K562 (cell line): ENCODE measurements at regions not wholly inside any gene's neighbourhood (a gene's known extent, or its start where the extent isn't known, plus 50 kb on each side); places are given as distances from the start of the nearest gene placed in this dataset.
"Not testable (repeated sequence)": the region's sequence is repeated elsewhere in the genome, so short reads cannot be mapped to it uniquely, and the experiment has no call there.

ENCODE experiments used
- ATAC-seq: fragments of 200-7000 bp; cut with Tn5 transposase; 3 replicates; pipeline ENCODE4 v1.9.1; 2020; ENCODE audit warnings: moderate library complexity
- BruUV-seq: library from RNA; stranded (reverse); fragments of 400-500 nt; replicated peaks from 2 replicates; lab custom pipeline; 2021; lab: Mats Ljungman, UMichigan
- CTCF ChIA-PET: fragments of 300-600 bp; formaldehyde crosslinking; extraction: SDS; loops from one replicate; lab custom pipeline; 2021; ENCODE audit warnings: low intra/inter-chr PET ratio; lab: Yijun Ruan, JAX
- POLR2A ChIA-PET: fragments of 300-600, 350-650 bp; sonication (Branson Sonifier 250); formaldehyde crosslinking; extraction: SDS; loops from one replicate; lab custom pipeline; 2021; ENCODE audit warnings: antibody characterized with exemption, inconsistent platforms; lab: Yijun Ruan, JAX
- DNase-seq, 4 experiments: peaks; one replicate each; pipeline versions ENCODE4 v3.0.0 to v3.0.0-alpha.2; 2011 to 2018; ENCODE audit warnings: low spot score in 3 of 4, mixed read lengths in 3 of 4; ENCODE audit errors: extremely low read depth in 1 of 4
- FAIRE-seq: peaks from 2 replicates; lab custom pipeline; 2011; peaks lifted over from hg19 to GRCh38; lab: Jason Lieb, UNC
- H2AFZ ChIP-seq: 2 replicates; pipeline ENCODE4 v1.6.0; 2011; ENCODE audit warnings: low read depth, low read length, control low read depth, inconsistent platforms
- H3K27ac ChIP-seq: fragments of 200-600 bp; 3 replicates; pipeline ENCODE4 v1.8.0; 2011; ENCODE audit warnings: low read depth, mild to moderate bottlenecking, control low read depth, inconsistent platforms, low read length, moderate library complexity, mixed read lengths; ENCODE audit errors: extremely low read depth
- H3K27me3 ChIP-seq, 2 experiments: fragments of 300-600 bp in 1 of 2; 2 replicates in 1 of 2; 3 replicates in 1 of 2; pipeline versions ENCODE4 v1.6.0 to v1.8.0; 2011; ENCODE audit warnings: inconsistent platforms in 2 of 2, low read length in 2 of 2, mild to moderate bottlenecking in 1 of 2, mixed read lengths in 1 of 2, moderate library complexity in 1 of 2; ENCODE audit not compliant: control insufficient read depth in 2 of 2, insufficient read depth in 2 of 2
- H3K36me3 ChIP-seq: fragments of 300-600 bp; 3 replicates; pipeline ENCODE4 v1.8.0; 2011; ENCODE audit warnings: mild to moderate bottlenecking, low read length, inconsistent platforms; ENCODE audit not compliant: control insufficient read depth, insufficient read depth
- H3K4me1 ChIP-seq, 2 experiments: fragments of 200-600 bp in 1 of 2; replicated peaks in 1 of 2; 2 replicates in 1 of 2; 3 replicates in 1 of 2; pipeline versions ENCODE4 v1.5.1 to v1.8.0; 2011; ENCODE audit warnings: inconsistent platforms in 2 of 2, low read length in 2 of 2, mild to moderate bottlenecking in 1 of 2, mixed read lengths in 1 of 2, moderate library complexity in 1 of 2; ENCODE audit not compliant: control insufficient read depth in 2 of 2, insufficient read depth in 2 of 2
- H3K4me2 ChIP-seq: 2 replicates; pipeline ENCODE4 v1.6.1; 2011; ENCODE audit warnings: low read length, control low read depth, inconsistent platforms, mixed read lengths; ENCODE audit not compliant: insufficient read depth
- H3K4me3 ChIP-seq: fragments of 200-600 bp; sonication (generic), shearing (Covaris generic); 2 replicates; pipeline ENCODE4 v1.5.1; 2016; ENCODE audit warnings: control low read depth, inconsistent platforms
- H3K79me2 ChIP-seq: fragments of 200-600 bp; 3 replicates; pipeline ENCODE4 v1.8.0; 2011; ENCODE audit warnings: low read length, inconsistent platforms; ENCODE audit not compliant: control insufficient read depth, insufficient read depth
- H3K9ac ChIP-seq, 2 experiments: 2 replicates each; pipeline versions ENCODE4 v1.6.0 to v1.6.1; 2011; ENCODE audit warnings: low read depth in 2 of 2, low read length in 2 of 2, control low read depth in 1 of 2, inconsistent platforms in 1 of 2, mild to moderate bottlenecking in 1 of 2, mixed read lengths in 1 of 2; ENCODE audit not compliant: insufficient read depth in 1 of 2
- H3K9me1 ChIP-seq: one replicate; pipeline ENCODE4 v1.6.0; 2011; ENCODE audit warnings: inconsistent platforms, mild to moderate bottlenecking, low read length, moderate library complexity; ENCODE audit not compliant: control insufficient read depth, insufficient read depth
- H3K9me3 ChIP-seq: replicated peaks from 2 replicates; pipeline ENCODE4 v1.5.1; 2011; ENCODE audit warnings: low read depth, low read length, inconsistent platforms; ENCODE audit not compliant: control insufficient read depth, insufficient read depth
- H4K20me1 ChIP-seq: replicated peaks from 2 replicates; pipeline ENCODE4 v1.6.1; 2011; ENCODE audit warnings: low read length, inconsistent platforms, mixed read lengths; ENCODE audit not compliant: control insufficient read depth, insufficient read depth
- BMI1 ChIP-seq: fragments of 150-350 bp; IDR thresholded peaks from 2 replicates; pipeline ENCODE4 v1.6.1; 2014; ENCODE audit warnings: low read length
- CBFA2T2 ChIP-seq: fragments of 450-650 bp; conservative IDR thresholded peaks from 2 replicates; pipeline ENCODE4 v1.6.1; 2017; ENCODE audit warnings: mild to moderate bottlenecking
- RAD51 ChIP-seq: fragments of 450-650 bp; IDR thresholded peaks from 2 replicates; pipeline ENCODE4 v1.7.1; 2016; ENCODE audit warnings: low read depth, mild to moderate bottlenecking, borderline replicate concordance
- TFE3 ChIP-seq: fragments of 450-650 bp; formaldehyde crosslinking; IDR thresholded peaks from 2 replicates; pipeline ENCODE4 v1.4.0; 2020; ENCODE audit warnings: mild to moderate bottlenecking, mixed read lengths
- USF2 ChIP-seq: sonication (generic); formaldehyde crosslinking; IDR thresholded peaks from 2 replicates; pipeline ENCODE4 v1.5.0; 2020; ENCODE audit warnings: missing genetic modification reagents
- WGBS: fragments of 100-300 bp; shearing (Covaris generic); methylation state at CpG from one replicate; pipeline ENCODE4 v1.1.6; 2016; ENCODE audit warnings: low coverage, mixed read lengths; ENCODE audit not compliant: insufficient coverage; ENCODE audit errors: missing lambda C conversion rate; 5-methylcytosine and 5-hydroxymethylcytosine counted together
- in situ Hi-C: fragments of 300-500 bp; cut with MboI; formaldehyde crosslinking; loops from 4 replicates; pipeline ENCODE4 v1.15.0; 2018; ENCODE audit warnings: inconsistent platforms, mixed read lengths
- intact Hi-C: fragments of 100-400 bp; cut with micrococcal nuclease; formaldehyde crosslinking; loops from 2 replicates; pipeline ENCODE4 v1.14.2; 2022

GRCh38 chr9:38326122-38326521, 66.4 kb upstream of the ALDH1B1 start:
- ChIA-PET POLR2A (no interaction called here), CTCF (no interaction called here)
- H3K79me2 ChIP-seq: no peaks in the 10 kb centered on the region
- TF ChIP-seq USF2 (CRISPR knock-in tag) (peak; percentile 19; the same call in 1 of the 2 replicates), TFE3 (CRISPR knock-in tag) (peak; percentile 80), RAD51 (peak; percentile 59), CBFA2T2 (0 out of 2 replicates have a peak, but pooled peaks have one; percentile 28), BMI1 (no peak)
- FAIRE-seq: no peak
- no peaks in the 10 kb centered on the region for H3K9me3 ChIP-seq
- WGBS: 0% methylated on average over 4 of the region's 4 CpGs
- no peak for DNase-seq
- ATAC-seq: no peak
- no peaks in the 10 kb centered on the region for H4K20me1 ChIP-seq
- no peak overlapping the region for H3K27ac ChIP-seq
- no peaks in the 10 kb centered on the region; a peak in 1 of 5 replicates for H3K4me1 ChIP-seq
- H3K4me3 ChIP-seq: no peak overlapping the region
- no peaks in the 10 kb centered on the region for H3K9me1 ChIP-seq
- H3K9ac ChIP-seq: no peak overlapping the region
- BruUV-seq: no TSS peak
- no peak overlapping the region for H3K4me2 ChIP-seq
- H3K27me3 ChIP-seq: peaks cover 22 to 26% of the 10 kb centered on the region in 2 experiments; a peak in 4 of 5 replicates
- H3K36me3 ChIP-seq: no peaks in the 10 kb centered on the region
- in situ Hi-C loops: no loop called here
- intact Hi-C loops: no loop called here
- H2AFZ ChIP-seq: no peak overlapping the region

GRCh38 chr9:38324213-38324612, 68.3 kb upstream of the ALDH1B1 start:
- intact Hi-C loops, H4K20me1 ChIP-seq, H3K9me1 ChIP-seq, ATAC-seq, H3K79me2 ChIP-seq, DNase-seq, H3K9me3 ChIP-seq, H2AFZ ChIP-seq, H3K27ac ChIP-seq, H3K4me1 ChIP-seq, H3K4me3 ChIP-seq, CTCF ChIA-PET, H3K9ac ChIP-seq, H3K4me2 ChIP-seq, POLR2A ChIA-PET, in situ Hi-C loops, H3K36me3 ChIP-seq, BruUV-seq, FAIRE-seq: not testable (repeated sequence)
- 13% methylated on average over 3 of the region's 27 CpGs for WGBS
- peaks cover 13 to 17% of the 10 kb centered on the region in 2 experiments for H3K27me3 ChIP-seq
